Nephron progenitor cell (in vitro differentiated cells): ENCODE measurements at regions not wholly inside any gene's neighbourhood (a gene's known extent, or its start where the extent isn't known, plus 50 kb on each side); places are given as distances from the start of the nearest gene placed in this dataset.

ENCODE experiments used
- DNase-seq: peaks from one replicate; pipeline ENCODE4 v3.0.0; 2021
- H3K27ac Mint-ChIP-seq: 2 replicates; pipeline ENCODE4 v1.8.0; 2021; ENCODE audit warnings: mild to moderate bottlenecking, moderate library complexity, mixed read lengths
- H3K27me3 Mint-ChIP-seq: 2 replicates; pipeline ENCODE4 v1.8.0; 2021; ENCODE audit warnings: mild to moderate bottlenecking, low read depth, mixed read lengths; ENCODE audit not compliant: poor library complexity
- H3K36me3 Mint-ChIP-seq: 2 replicates; pipeline ENCODE4 v1.8.0; 2021; ENCODE audit warnings: low read depth, mixed read lengths
- H3K4me1 Mint-ChIP-seq: 2 replicates; pipeline ENCODE4 v1.8.0; 2021; ENCODE audit warnings: mixed read lengths
- H3K4me3 Mint-ChIP-seq: 2 replicates; pipeline ENCODE4 v1.8.0; 2021; ENCODE audit warnings: mild to moderate bottlenecking, moderate library complexity, mixed read lengths
- H3K9me3 Mint-ChIP-seq: 2 replicates; pipeline ENCODE4 v1.8.0; 2021; ENCODE audit warnings: mild to moderate bottlenecking, moderate library complexity, mixed read lengths
- CTCF ChIP-seq: fragments of 200-600 bp; sonication (generic); IDR thresholded peaks from 2 replicates; pipeline ENCODE4 v1.5.0; 2021; ENCODE audit warnings: antibody characterized with exemption

- H3K36me3 Mint-ChIP-seq = no peaks in the 10 kb centered on the region
- no peaks in the 10 kb centered on the region for H3K27me3 Mint-ChIP-seq
- DNase-seq = no peak
- no peaks in the 10 kb centered on the region for H3K4me1 Mint-ChIP-seq
- no peak overlapping the region for H3K4me3 Mint-ChIP-seq
- TF ChIP-seq CTCF = no peak
- no peak overlapping the region for H3K27ac Mint-ChIP-seq
- H3K9me3 Mint-ChIP-seq = no peaks in the 10 kb centered on the region
Measured at GRCh38 chr13:81683521-81683920, 1342.6 kb upstream of the SPRY2 start.

- no peaks in the 10 kb centered on the region for H3K36me3 Mint-ChIP-seq
- no peak overlapping the region for H3K27ac Mint-ChIP-seq
- H3K9me3 Mint-ChIP-seq = peaks cover 7% of the 10 kb centered on the region
- no peaks in the 10 kb centered on the region for H3K27me3 Mint-ChIP-seq
- no peak overlapping the region for H3K4me3 Mint-ChIP-seq
- no peak for TF ChIP-seq CTCF
- no peak for DNase-seq
- no peaks in the 10 kb centered on the region for H3K4me1 Mint-ChIP-seq
Measured at GRCh38 chr13:81682081-81682630, 1341.2 kb upstream of the SPRY2 start.

- Mint-ChIP-seq H3K27ac (no peak overlapping the region), H3K4me3 (no peak overlapping the region), H3K9me3 (peaks cover 12% of the 10 kb centered on the region), H3K4me1 (no peaks in the 10 kb centered on the region), H3K27me3 (no peaks in the 10 kb centered on the region), H3K36me3 (no peaks in the 10 kb centered on the region)
- TF ChIP-seq CTCF = no peak
- DNase-seq = no peak
Measured at GRCh38 chr13:81677857-81678256, 1336.9 kb upstream of the SPRY2 start.

- Mint-ChIP-seq H3K9me3 (peaks cover 12% of the 10 kb centered on the region), H3K4me3 (no peak overlapping the region), H3K27me3 (no peaks in the 10 kb centered on the region), H3K27ac (no peak overlapping the region), H3K36me3 (no peaks in the 10 kb centered on the region), H3K4me1 (no peaks in the 10 kb centered on the region)
- no peak for TF ChIP-seq CTCF
- DNase-seq = no peak
Measured at GRCh38 chr13:81676008-81676407, 1335.1 kb upstream of the SPRY2 start.

GRCh38 chr13:81671064-81671463 lies 1330.1 kb upstream of the SPRY2 start:
- Mint-ChIP-seq H3K9me3 (peaks cover 4% of the 10 kb centered on the region), H3K36me3 (no peaks in the 10 kb centered on the region), H3K27ac (no peak overlapping the region), H3K27me3 (no peaks in the 10 kb centered on the region), H3K4me3 (no peak overlapping the region), H3K4me1 (peaks cover 5% of the 10 kb centered on the region)
- TF ChIP-seq CTCF = no peak
- no peak for DNase-seq

DNA sequence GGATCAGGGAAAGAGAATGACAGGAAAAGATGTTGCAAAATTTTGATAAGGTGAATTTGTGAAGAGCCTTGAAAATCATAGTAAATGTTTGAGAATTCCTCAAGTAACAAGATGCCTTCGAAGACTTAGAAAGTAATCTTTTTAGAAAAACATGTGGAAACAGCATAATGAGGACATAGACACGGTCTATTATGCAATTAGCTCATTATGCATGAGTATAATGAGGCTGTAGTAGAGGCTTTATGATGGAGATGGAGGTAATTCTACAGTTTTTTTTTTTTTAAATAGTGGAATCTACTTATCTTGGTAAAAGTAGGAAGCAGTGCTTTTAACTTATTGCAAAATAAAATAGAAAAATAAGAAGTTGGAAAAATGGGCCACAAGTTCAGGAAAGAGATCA lies 1329.1 kb upstream of the SPRY2 start:
- Mint-ChIP-seq H3K27me3 (no peaks in the 10 kb centered on the region), H3K4me3 (no peak overlapping the region), H3K36me3 (no peaks in the 10 kb centered on the region), H3K27ac (no peak overlapping the region), H3K4me1 (peaks cover 13% of the 10 kb centered on the region), H3K9me3 (no peaks in the 10 kb centered on the region)
- DNase-seq = no peak
- TF ChIP-seq CTCF = no peak
